H1 (cell line): ENCODE measurements at regions not wholly inside any gene's neighbourhood (a gene's known extent, or its start where the extent isn't known, plus 50 kb on each side); places are given as distances from the start of the nearest gene placed in this dataset.

ENCODE experiments used
- CHD1 ChIP-seq: IDR thresholded peaks from 2 replicates; pipeline ENCODE4 v1.6.1; 2012; ENCODE audit warnings: low read depth, low read length, improper control_type of control experiment
- CHD7 ChIP-seq: fragments of 300-600 bp; sonication (generic); IDR thresholded peaks from 2 replicates; pipeline ENCODE4 v1.7.1; 2012; ENCODE audit warnings: low read length, moderate library complexity, mild to moderate bottlenecking, inconsistent platforms; ENCODE audit not compliant: insufficient replicate concordance
- HDAC2 ChIP-seq, 2 experiments: fragments of 300-600 bp in 1 of 2; sonication (generic) in 1 of 2; IDR thresholded peaks; 2 replicates each; pipeline ENCODE4 v1.6.1; 2011 to 2012; ENCODE audit warnings: low read depth in 2 of 2, low read length in 2 of 2, mild to moderate bottlenecking in 2 of 2, moderate library complexity in 2 of 2, borderline replicate concordance in 1 of 2, inconsistent platforms in 1 of 2
- PHF8 ChIP-seq: fragments of 200-600 bp; sonication (generic); conservative IDR thresholded peaks from 2 replicates; pipeline ENCODE4 v1.7.1; 2012; ENCODE audit warnings: low read depth, mild to moderate bottlenecking, inconsistent platforms, low read length, moderate library complexity
- RAD21 ChIP-seq, 2 experiments: IDR thresholded peaks in 1 of 2; conservative IDR thresholded peaks in 1 of 2; 2 replicates each; pipeline ENCODE4 v1.6.1; 2011; ENCODE audit warnings: low read depth in 2 of 2, low read length in 2 of 2, improper control_type of control experiment in 1 of 2, inconsistent platforms in 1 of 2, mild to moderate bottlenecking in 1 of 2, moderate library complexity in 1 of 2
- TEAD4 ChIP-seq: IDR thresholded peaks from 2 replicates; pipeline ENCODE4 v1.6.1; 2012; ENCODE audit warnings: low read depth, low read length, inconsistent platforms, mixed read lengths

- TF ChIP-seq CHD1 = no peak
- no peak for TF ChIP-seq PHF8
- TF ChIP-seq TEAD4 = no peak
- no peak for TF ChIP-seq HDAC2 (IDR thresholded peaks at IDR 0.05; ENCODE audit: borderline replicate concordance in 1 of 2, low read depth in 2 of 2, low read length in 2 of 2)
- TF ChIP-seq CHD7 = no peak
- TF ChIP-seq RAD21 (IDR thresholded peaks at IDR 0.05 in 1 of 2, conservative IDR thresholded peaks at IDR 0.05 in 1 of 2; ENCODE audit: low read depth in 2 of 2, low read length in 2 of 2) = no peak
- TF ChIP-seq, all 59 proteins: peak for 0
Measured at GRCh38 chr5:128701301-128701700, 163.3 kb upstream of the FBN2 start (continued).
